HEK293 (cell line): ENCODE measurements at regions not wholly inside any gene's neighbourhood (a gene's known extent, or its start where the extent isn't known, plus 50 kb on each side); places are given as distances from the start of the nearest gene placed in this dataset.
"Not testable (repeated sequence)": the region's sequence is repeated elsewhere in the genome, so short reads cannot be mapped to it uniquely, and the experiment has no call there.

Experiments used
- GLIS2 ChIP-seq: fragments of 450-650 bp; formaldehyde crosslinking; IDR thresholded peaks from 2 replicates; pipeline ENCODE4 v1.5.1; 2016; ENCODE audit warnings: missing biosample characterization, missing genetic modification characterization
- IKZF3 ChIP-seq: fragments of 450-650 bp; IDR thresholded peaks from 2 replicates; pipeline ENCODE4 v1.5.0; 2018; ENCODE audit warnings: missing biosample characterization, mild to moderate bottlenecking, missing genetic modification characterization, moderate library complexity
- KLF10 ChIP-seq: fragments of 450-650 bp; IDR thresholded peaks from 2 replicates; pipeline ENCODE4 v1.5.1; 2018; ENCODE audit warnings: missing biosample characterization, mild to moderate bottlenecking, missing genetic modification characterization
- ZFHX2 ChIP-seq: fragments of 450-650 bp; formaldehyde crosslinking; conservative IDR thresholded peaks from 2 replicates; pipeline ENCODE4 v1.5.1; 2016; ENCODE audit warnings: missing biosample characterization, missing genetic modification characterization
- ZNF274 ChIP-seq, 2 experiments: fragments of 200-500 bp in 1 of 2; fragments of 450-650 bp in 1 of 2; sonication (Bioruptor generic) in 1 of 2; formaldehyde crosslinking in 1 of 2; IDR thresholded peaks; 2 replicates each; pipeline versions ENCODE4 v1.5.1 to v1.6.1; 2014 to 2016; ENCODE audit warnings: borderline replicate concordance in 1 of 2, inconsistent platforms in 1 of 2, low read length in 1 of 2, missing biosample characterization in 1 of 2, missing genetic modification characterization in 1 of 2
- ZNF335 ChIP-seq: fragments of 450-650 bp; formaldehyde crosslinking; conservative IDR thresholded peaks from 2 replicates; pipeline ENCODE4 v1.5.1; 2016; ENCODE audit warnings: missing biosample characterization, missing genetic modification characterization
- ZNF677 ChIP-seq: fragments of 450-650 bp; IDR thresholded peaks from 2 replicates; pipeline ENCODE4 v1.5.0; 2018; ENCODE audit warnings: missing biosample characterization, mild to moderate bottlenecking, missing genetic modification characterization, moderate library complexity
- ZNF792 ChIP-seq: fragments of 450-650 bp; formaldehyde crosslinking; IDR thresholded peaks from 2 replicates; pipeline ENCODE4 v1.5.1; 2016; ENCODE audit warnings: missing biosample characterization, missing genetic modification characterization
- TF ChIP-seq, protein P1 (sequence below): fragments of 450-650 bp; IDR thresholded peaks from 2 replicates; pipeline ENCODE4 v1.5.1; 2018; ENCODE audit warnings: missing biosample characterization, missing genetic modification characterization

DNA sequence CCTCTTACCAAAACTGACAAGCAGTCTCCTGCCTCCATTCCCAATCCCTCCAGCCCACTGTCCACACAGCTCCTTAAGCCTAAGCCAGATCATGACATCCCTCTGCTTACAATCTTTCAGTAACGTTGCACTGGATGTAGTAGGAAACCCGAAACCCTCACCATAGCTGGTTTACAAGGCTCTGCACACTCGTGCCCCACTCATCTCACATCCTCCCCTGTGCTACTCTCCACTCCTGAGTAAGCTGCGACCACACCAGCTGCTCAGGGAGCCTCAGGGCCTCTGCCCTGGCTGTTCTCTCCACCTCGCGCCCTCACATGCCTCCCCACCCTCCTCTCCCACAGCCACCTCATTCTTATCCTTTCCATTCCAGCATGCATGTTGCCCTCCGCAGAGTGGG lies 288.9 kb downstream of the ANAPC1 start:
- not testable (repeated sequence) for TF ChIP-seq ZNF335 (tag by site-specific recombination); ZNF792 (tag by site-specific recombination); IKZF3 (tag by site-specific recombination); ZFHX2 (tag by site-specific recombination); GLIS2 (tag by site-specific recombination); ZNF677 (tag by site-specific recombination); ZNF274 (IDR thresholded peaks at IDR 0.05; ENCODE audit: low read length); ZNF274 (tag by site-specific recombination; IDR thresholded peaks at IDR 0.05; ENCODE audit: borderline replicate concordance); KLF10
- TF ChIP-seq, protein P1, sequence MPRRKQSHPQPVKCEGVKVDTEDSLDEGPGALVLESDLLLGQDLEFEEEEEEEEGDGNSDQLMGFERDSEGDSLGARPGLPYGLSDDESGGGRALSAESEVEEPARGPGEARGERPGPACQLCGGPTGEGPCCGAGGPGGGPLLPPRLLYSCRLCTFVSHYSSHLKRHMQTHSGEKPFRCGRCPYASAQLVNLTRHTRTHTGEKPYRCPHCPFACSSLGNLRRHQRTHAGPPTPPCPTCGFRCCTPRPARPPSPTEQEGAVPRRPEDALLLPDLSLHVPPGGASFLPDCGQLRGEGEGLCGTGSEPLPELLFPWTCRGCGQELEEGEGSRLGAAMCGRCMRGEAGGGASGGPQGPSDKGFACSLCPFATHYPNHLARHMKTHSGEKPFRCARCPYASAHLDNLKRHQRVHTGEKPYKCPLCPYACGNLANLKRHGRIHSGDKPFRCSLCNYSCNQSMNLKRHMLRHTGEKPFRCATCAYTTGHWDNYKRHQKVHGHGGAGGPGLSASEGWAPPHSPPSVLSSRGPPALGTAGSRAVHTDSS (tag by site-specific recombination), result not testable (repeated sequence)
